ENCODE measurements at regions not wholly inside any gene's neighbourhood (a gene's known extent, or its start where the extent isn't known, plus 50 kb on each side); places are given as distances from the start of the nearest gene placed in this dataset.

DNA sequence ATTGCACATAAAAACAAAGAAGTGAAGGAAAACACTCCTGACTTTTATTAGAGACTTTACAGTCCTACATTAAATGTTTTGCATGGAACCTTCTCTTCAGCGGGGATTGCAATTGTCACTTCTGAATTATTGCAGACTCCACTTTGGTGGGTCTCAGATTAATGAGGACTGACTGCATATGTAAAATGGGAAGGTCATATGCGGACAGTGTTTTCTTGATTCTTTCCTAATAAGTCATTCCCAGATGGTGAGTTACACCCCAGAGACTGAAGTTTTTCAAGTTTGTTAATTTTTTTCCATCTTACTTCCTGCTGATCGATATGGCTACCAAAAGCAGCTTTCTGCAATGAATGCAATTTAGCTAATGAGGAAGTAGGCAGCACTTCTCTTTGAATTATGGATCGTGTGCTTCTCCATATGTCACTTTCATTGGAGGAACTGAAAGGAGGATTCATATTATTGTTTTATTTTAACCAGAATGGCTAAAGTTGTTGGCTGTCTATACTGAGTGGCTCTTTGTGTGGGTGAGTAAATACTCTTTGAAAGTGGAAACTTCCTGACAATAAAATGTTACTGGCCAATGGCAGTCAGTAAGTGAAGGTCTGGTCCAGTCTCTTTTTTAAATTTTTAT, 119.3 kb upstream of the CLNK start (continued):
- TF ChIP-seq, protein P1, sequence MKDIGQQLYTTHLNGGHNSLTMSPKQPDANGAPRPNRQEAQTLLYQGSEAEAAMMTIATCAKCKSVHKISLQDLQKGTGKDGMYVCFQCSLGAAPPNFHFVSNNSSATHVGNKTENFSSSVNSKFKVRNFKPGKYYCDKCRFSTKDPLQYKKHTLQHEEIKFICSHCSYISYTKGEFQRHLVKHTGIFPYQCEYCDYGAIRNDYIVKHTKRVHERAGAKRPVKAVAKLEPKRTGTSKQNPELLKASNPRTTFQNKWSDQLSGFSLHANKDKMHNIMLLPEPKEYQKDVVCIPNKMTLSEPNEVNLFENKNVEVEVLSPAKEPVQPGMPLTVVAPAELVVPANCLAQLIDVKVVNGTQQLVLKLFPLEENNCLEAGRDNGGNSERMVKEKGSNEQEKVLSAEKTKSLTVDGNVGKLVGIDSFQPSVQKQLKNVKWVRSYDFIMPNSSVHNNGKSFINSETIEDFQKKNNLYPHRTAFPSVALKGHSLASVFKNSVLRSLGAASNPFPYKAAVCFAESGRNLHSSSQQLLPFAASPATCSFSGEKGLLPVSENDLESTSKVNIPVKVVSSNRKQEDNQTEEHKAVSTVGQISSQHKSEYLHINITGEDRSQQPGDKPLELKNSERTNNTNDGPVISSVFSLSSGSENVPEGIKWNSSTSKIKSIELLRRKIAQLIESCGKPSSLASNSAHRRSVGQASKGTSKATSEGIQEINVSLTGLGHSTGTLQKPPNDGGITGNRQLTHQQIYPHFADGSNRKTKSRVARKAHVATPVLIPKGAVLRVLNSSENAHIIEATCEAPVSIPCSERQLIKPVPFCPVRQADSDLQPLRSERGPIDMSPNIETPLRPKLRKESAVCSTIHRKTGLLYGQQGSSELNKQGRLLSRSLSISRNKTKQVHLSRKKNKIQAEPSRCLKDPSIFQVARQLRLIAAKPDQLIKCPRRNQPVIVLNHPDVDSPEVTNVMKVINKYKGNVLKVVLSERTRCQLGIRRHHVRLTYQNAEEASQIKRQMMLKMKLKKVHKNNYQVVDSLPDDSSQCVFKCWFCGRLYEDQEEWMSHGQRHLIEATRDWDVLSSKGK (CRISPR knock-in tag; IDR thresholded peaks at IDR 0.05), result no peak

GRCh38 chr4:10787365-10787764, 102.8 kb upstream of the CLNK start:
- Histone ChIP-seq H3K4me2 (ENCODE audit: insufficient read depth, low read length) (no peak overlapping the region), H3K36me3 (ENCODE audit: control insufficient read depth, insufficient read depth, low read length) (no peaks in the 10 kb centered on the region), H3K27ac (ENCODE audit: extremely low read depth, low read depth, low read length) (no peak overlapping the region), H3K27me3 (ENCODE audit: control insufficient read depth in 2 of 2, insufficient read depth in 2 of 2, low read length in 2 of 2) (no peaks in the 10 kb centered on the region), H4K20me1 (replicated peaks; ENCODE audit: control insufficient read depth, insufficient read depth, low read length) (no peaks in the 10 kb centered on the region), H2AFZ (ENCODE audit: low read depth, low read length) (no peak overlapping the region), H3K79me2 (ENCODE audit: control insufficient read depth, insufficient read depth, low read length) (no peaks in the 10 kb centered on the region), H3K4me1 (replicated peaks in 1 of 2; ENCODE audit: control insufficient read depth in 2 of 2, insufficient read depth in 2 of 2, low read length in 2 of 2) (no peaks in the 10 kb centered on the region), H3K9me1 (ENCODE audit: control insufficient read depth, insufficient read depth, low read length) (no peaks in the 10 kb centered on the region), H3K4me3 (no peak overlapping the region), H3K9me3 (replicated peaks; ENCODE audit: control insufficient read depth, insufficient read depth, low read depth, low read length) (no peaks in the 10 kb centered on the region; the same call in 1 of the 2 replicates), H3K9ac (ENCODE audit: insufficient read depth in 1 of 2, low read depth in 2 of 2, low read length in 2 of 2) (no peak overlapping the region)
- ATAC-seq, result no peak
- CTCF ChIA-PET (ENCODE audit: low intra/inter-chr PET ratio), result no interaction called here
- POLR2A ChIA-PET, result no interaction called here
- intact Hi-C loops (cut with micrococcal nuclease), result no loop called here
- no peak for FAIRE-seq
- in situ Hi-C loops (cut with MboI), result no loop called here
- BruUV-seq (replicated peaks), result no TSS peak
- no peak for DNase-seq (ENCODE audit: extremely low read depth in 1 of 4, low spot score in 3 of 4)
- TF ChIP-seq ETV5 (CRISPR knock-in tag; IDR thresholded peaks at IDR 0.05; ENCODE audit: low read depth), result no peak
- TF ChIP-seq, protein P2, sequence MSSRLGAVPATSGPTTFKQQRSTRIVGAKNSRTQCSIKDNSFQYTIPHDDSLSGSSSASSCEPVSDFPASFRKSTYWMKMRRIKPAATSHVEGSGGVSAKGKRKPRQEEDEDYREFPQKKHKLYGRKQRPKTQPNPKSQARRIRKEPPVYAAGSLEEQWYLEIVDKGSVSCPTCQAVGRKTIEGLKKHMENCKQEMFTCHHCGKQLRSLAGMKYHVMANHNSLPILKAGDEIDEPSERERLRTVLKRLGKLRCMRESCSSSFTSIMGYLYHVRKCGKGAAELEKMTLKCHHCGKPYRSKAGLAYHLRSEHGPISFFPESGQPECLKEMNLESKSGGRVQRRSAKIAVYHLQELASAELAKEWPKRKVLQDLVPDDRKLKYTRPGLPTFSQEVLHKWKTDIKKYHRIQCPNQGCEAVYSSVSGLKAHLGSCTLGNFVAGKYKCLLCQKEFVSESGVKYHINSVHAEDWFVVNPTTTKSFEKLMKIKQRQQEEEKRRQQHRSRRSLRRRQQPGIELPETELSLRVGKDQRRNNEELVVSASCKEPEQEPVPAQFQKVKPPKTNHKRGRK (tag; IDR thresholded peaks at IDR 0.05), result peak; percentile 66
